Astrocyte (in vitro differentiated cells and primary cell): ENCODE measurements at regions not wholly inside any gene's neighbourhood (a gene's known extent, or its start where the extent isn't known, plus 50 kb on each side); places are given as distances from the start of the nearest gene placed in this dataset.
A peak's percentile ranks its signal among the peaks of the same experiment; 100 is the strongest.

Experiments
- DNase-seq: peaks from one replicate; pipeline ENCODE4 v3.0.0-alpha.2; 2010; ENCODE audit warnings: low read depth
- FAIRE-seq: peaks from 2 replicates; lab custom pipeline; 2011; peaks lifted over from hg19 to GRCh38; lab: Jason Lieb, UNC
- H2AFZ ChIP-seq: 2 replicates; pipeline ENCODE4 v1.6.0; 2012; ENCODE audit warnings: low read depth, low read length, inconsistent platforms
- H3K27ac ChIP-seq: 2 replicates; pipeline ENCODE4 v1.5.1; 2011; ENCODE audit warnings: low read depth, low read length, inconsistent platforms
- H3K27me3 ChIP-seq: 2 replicates; pipeline ENCODE4 v1.6.0; 2011; ENCODE audit warnings: low read length, inconsistent platforms; ENCODE audit not compliant: insufficient read depth
- H3K36me3 ChIP-seq: 2 replicates; pipeline ENCODE4 v1.5.1; 2011; ENCODE audit warnings: low read length, inconsistent platforms; ENCODE audit not compliant: insufficient read depth
- H3K4me1 ChIP-seq: 2 replicates; pipeline ENCODE4 v1.5.1; 2011; ENCODE audit warnings: low read length, inconsistent platforms; ENCODE audit not compliant: insufficient read depth
- H3K4me2 ChIP-seq: 2 replicates; pipeline ENCODE4 v1.6.0; 2012; ENCODE audit warnings: low read length, inconsistent platforms
- H3K4me3 ChIP-seq: 2 replicates; pipeline ENCODE4 v1.5.1; 2011; ENCODE audit warnings: low read depth, mild to moderate bottlenecking, low read length, inconsistent platforms; ENCODE audit not compliant: insufficient read depth
- H3K79me2 ChIP-seq: 2 replicates; pipeline ENCODE4 v1.6.0; 2012; ENCODE audit warnings: mild to moderate bottlenecking, low read length, inconsistent platforms; ENCODE audit not compliant: insufficient read depth
- H3K9ac ChIP-seq: 2 replicates; pipeline ENCODE4 v1.6.0; 2012; ENCODE audit warnings: mild to moderate bottlenecking, low read length, inconsistent platforms
- H3K9me3 ChIP-seq: 2 replicates; pipeline ENCODE4 v1.5.1; 2012; ENCODE audit warnings: low read depth, mild to moderate bottlenecking, low read length, inconsistent platforms; ENCODE audit not compliant: insufficient read depth
- H4K20me1 ChIP-seq: 2 replicates; pipeline ENCODE4 v1.6.0; 2012; ENCODE audit warnings: low read length, inconsistent platforms; ENCODE audit not compliant: insufficient read depth
- H3K27ac Mint-ChIP-seq: one replicate; pipeline ENCODE4 v1.8.0; 2021; ENCODE audit warnings: mild to moderate bottlenecking, mixed read lengths; ENCODE audit not compliant: unreplicated experiment
- H3K27me3 Mint-ChIP-seq: one replicate; pipeline ENCODE4 v1.8.0; 2021; ENCODE audit warnings: low read depth, mixed read lengths; ENCODE audit not compliant: unreplicated experiment
- H3K36me3 Mint-ChIP-seq: one replicate; pipeline ENCODE4 v1.8.0; 2021; ENCODE audit warnings: low read depth, mixed read lengths; ENCODE audit not compliant: unreplicated experiment
- H3K4me1 Mint-ChIP-seq: one replicate; pipeline ENCODE4 v1.8.0; 2021; ENCODE audit warnings: low read depth, mixed read lengths; ENCODE audit not compliant: unreplicated experiment
- H3K4me3 Mint-ChIP-seq: one replicate; pipeline ENCODE4 v1.8.0; 2021; ENCODE audit warnings: mild to moderate bottlenecking, moderate library complexity, mixed read lengths; ENCODE audit not compliant: unreplicated experiment
- H3K9me3 Mint-ChIP-seq: one replicate; pipeline ENCODE4 v1.8.0; 2021; ENCODE audit warnings: mild to moderate bottlenecking, mixed read lengths; ENCODE audit not compliant: unreplicated experiment
- CTCF ChIP-seq: IDR thresholded peaks from 2 replicates; pipeline ENCODE4 v1.5.1; 2011; ENCODE audit warnings: low read depth, mild to moderate bottlenecking, inconsistent platforms, low read length, moderate library complexity; ENCODE audit not compliant: insufficient read depth
- EZH2 ChIP-seq: IDR thresholded peaks from 2 replicates; pipeline ENCODE4 v1.6.1; 2012; ENCODE audit warnings: mild to moderate bottlenecking, low read length, inconsistent platforms; ENCODE audit not compliant: insufficient read depth

- H3K27ac ChIP-seq: no peak overlapping the region
- H3K27ac Mint-ChIP-seq: no peak overlapping the region
These were observed 75.0 kb upstream of the DHX15 start for GRCh38 chr4:24659241-24659961.

GRCh38 chr4:24662056-24662455 is 77.7 kb upstream of the DHX15 start:
- H3K9me3 ChIP-seq: no peaks in the 10 kb centered on the region
- H3K4me1 ChIP-seq: no peaks in the 10 kb centered on the region
- H3K79me2 ChIP-seq: no peaks in the 10 kb centered on the region
- H3K27me3 ChIP-seq: peaks cover 47% of the 10 kb centered on the region
- no peak overlapping the region for H3K4me3 ChIP-seq
- Mint-ChIP-seq H3K27ac (no peak overlapping the region), H3K27me3 (peaks cover 11% of the 10 kb centered on the region), H3K36me3 (peaks cover 3% of the 10 kb centered on the region), H3K9me3 (no peaks in the 10 kb centered on the region), H3K4me1 (peaks cover 16% of the 10 kb centered on the region), H3K4me3 (no peak overlapping the region)
- H3K4me2 ChIP-seq: no peak overlapping the region
- H3K9ac ChIP-seq: no peak overlapping the region
- FAIRE-seq (no peak), DNase-seq (no peak)
- H2AFZ ChIP-seq: no peak overlapping the region
- no peaks in the 10 kb centered on the region for H3K36me3 ChIP-seq
- H3K27ac ChIP-seq: no peak overlapping the region
- H4K20me1 ChIP-seq: no peaks in the 10 kb centered on the region
- no peak for TF ChIP-seq CTCF
- TF ChIP-seq EZH2: no peak

More at GRCh38 chr4:24659241-24659961, 75.0 kb upstream of the DHX15 start:
- no peak overlapping the region for H3K4me3 ChIP-seq
- no peak overlapping the region for H3K9ac ChIP-seq
- Mint-ChIP-seq H3K36me3 (no peaks in the 10 kb centered on the region), H3K4me1 (peaks cover 20% of the 10 kb centered on the region), H3K9me3 (no peaks in the 10 kb centered on the region), H3K27me3 (peaks cover 3% of the 10 kb centered on the region), H3K4me3 (no peak overlapping the region)
- no peak for TF ChIP-seq CTCF
- TF ChIP-seq EZH2: no peak
- no peak for FAIRE-seq
- no peak overlapping the region for H2AFZ ChIP-seq
- H3K9me3 ChIP-seq: no peaks in the 10 kb centered on the region
- H3K4me1 ChIP-seq: no peaks in the 10 kb centered on the region
- no peaks in the 10 kb centered on the region for H3K79me2 ChIP-seq
- H4K20me1 ChIP-seq: no peaks in the 10 kb centered on the region
- peak; percentile 7 for DNase-seq
- H3K27me3 ChIP-seq: peaks cover 32% of the 10 kb centered on the region
- H3K36me3 ChIP-seq: no peaks in the 10 kb centered on the region
- H3K4me2 ChIP-seq: no peak overlapping the region

GRCh38 chr4:24662542-24662941 is 78.2 kb upstream of the DHX15 start:
- no peak overlapping the region for H3K27ac ChIP-seq
- no peak overlapping the region for H2AFZ ChIP-seq
- Mint-ChIP-seq H3K27me3 (peaks cover 11% of the 10 kb centered on the region), H3K4me1 (peaks cover 16% of the 10 kb centered on the region), H3K36me3 (peaks cover 3% of the 10 kb centered on the region), H3K27ac (no peak overlapping the region), H3K4me3 (no peak overlapping the region), H3K9me3 (no peaks in the 10 kb centered on the region)
- DNase-seq (no peak), FAIRE-seq (no peak)
- peaks cover 47% of the 10 kb centered on the region for H3K27me3 ChIP-seq
- no peak overlapping the region for H3K4me3 ChIP-seq
- no peak overlapping the region for H3K9ac ChIP-seq
- no peaks in the 10 kb centered on the region for H3K79me2 ChIP-seq
- H3K36me3 ChIP-seq: no peaks in the 10 kb centered on the region
- TF ChIP-seq EZH2: no peak
- TF ChIP-seq CTCF: no peak
- no peaks in the 10 kb centered on the region for H4K20me1 ChIP-seq
- no peak overlapping the region for H3K4me2 ChIP-seq
- no peaks in the 10 kb centered on the region for H3K4me1 ChIP-seq
- no peaks in the 10 kb centered on the region for H3K9me3 ChIP-seq
